Keratinocyte (primary cell): ENCODE measurements at regions not wholly inside any gene's neighbourhood (a gene's known extent, or its start where the extent isn't known, plus 50 kb on each side); places are given as distances from the start of the nearest gene placed in this dataset.

Experiments
- DNase-seq: peaks from one replicate; pipeline ENCODE4 v3.0.0-alpha.2; 2011; ENCODE audit warnings: low read depth, missing footprints, low spot score
- FAIRE-seq: peaks from 2 replicates; lab custom pipeline; 2011; peaks lifted over from hg19 to GRCh38; lab: Jason Lieb, UNC
- H2AFZ ChIP-seq: 2 replicates; pipeline ENCODE4 v1.6.0; 2012; ENCODE audit warnings: low read length, control low read depth, inconsistent platforms; ENCODE audit not compliant: control insufficient read depth
- H3K27ac ChIP-seq: 2 replicates; pipeline ENCODE4 v1.5.1; 2011; ENCODE audit warnings: low read length; ENCODE audit not compliant: control insufficient read depth, insufficient read depth
- H3K27me3 ChIP-seq: 3 replicates; pipeline ENCODE4 v1.6.0; 2011; ENCODE audit warnings: low read length; ENCODE audit not compliant: control insufficient read depth, insufficient read depth; ENCODE audit errors: extremely low read depth
- H3K36me3 ChIP-seq, 2 experiments: 2 replicates in 1 of 2; 3 replicates in 1 of 2; pipeline ENCODE4 v1.5.1; 2011; ENCODE audit warnings: low read length in 2 of 2, mild to moderate bottlenecking in 1 of 2; ENCODE audit not compliant: control insufficient read depth in 2 of 2, insufficient read depth in 2 of 2; ENCODE audit errors: extremely low read depth in 1 of 2
- H3K4me1 ChIP-seq: 3 replicates; pipeline ENCODE4 v1.5.1; 2011; ENCODE audit warnings: low read length; ENCODE audit not compliant: control insufficient read depth, insufficient read depth; ENCODE audit errors: extremely low read depth
- H3K4me2 ChIP-seq: 3 replicates; pipeline ENCODE4 v1.6.0; 2011; ENCODE audit warnings: low read depth, low read length; ENCODE audit not compliant: control insufficient read depth, insufficient read depth; ENCODE audit errors: extremely low read depth
- H3K4me3 ChIP-seq, 3 experiments: fragments of 200-600 bp in 1 of 3; sonication (generic) in 1 of 3; 2 replicates in 2 of 3; 3 replicates in 1 of 3; pipeline ENCODE4 v1.5.1; 2011 to 2016; ENCODE audit warnings: low read length in 3 of 3, mild to moderate bottlenecking in 3 of 3, control low read depth in 2 of 3, inconsistent platforms in 1 of 3, low read depth in 1 of 3, mixed read lengths in 1 of 3, mixed run types in 1 of 3, moderate library complexity in 1 of 3; ENCODE audit not compliant: control insufficient read depth in 2 of 3, insufficient read depth in 2 of 3; ENCODE audit errors: extremely low read depth in 1 of 3
- H3K79me2 ChIP-seq: 2 replicates; pipeline ENCODE4 v1.6.0; 2012; ENCODE audit warnings: low read length; ENCODE audit not compliant: control insufficient read depth, insufficient read depth
- H3K9ac ChIP-seq: 3 replicates; pipeline ENCODE4 v1.6.0; 2011; ENCODE audit warnings: low read length; ENCODE audit not compliant: control insufficient read depth, insufficient read depth; ENCODE audit errors: extremely low read depth
- H3K9me1 ChIP-seq: 3 replicates; pipeline ENCODE4 v1.6.0; 2011; ENCODE audit warnings: low read length; ENCODE audit not compliant: control insufficient read depth, insufficient read depth; ENCODE audit errors: extremely low read depth
- H3K9me3 ChIP-seq: 2 replicates; pipeline ENCODE4 v1.5.1; 2012; ENCODE audit warnings: low read depth, low read length; ENCODE audit not compliant: control insufficient read depth
- H4K20me1 ChIP-seq: 3 replicates; pipeline ENCODE4 v1.6.0; 2011; ENCODE audit warnings: low read length; ENCODE audit not compliant: control insufficient read depth, insufficient read depth; ENCODE audit errors: extremely low read depth
- CTCF ChIP-seq, 3 experiments: IDR thresholded peaks in 1 of 3; conservative IDR thresholded peaks in 1 of 3; optimal IDR thresholded peaks in 1 of 3; 2 replicates in 2 of 3; 3 replicates in 1 of 3; pipeline versions ENCODE3 to v1.5.1; 2011; ENCODE audit warnings: low read length in 3 of 3, mild to moderate bottlenecking in 3 of 3, moderate library complexity in 2 of 3, control low read depth in 1 of 3, inconsistent platforms in 1 of 3; ENCODE audit not compliant: insufficient read depth in 2 of 3; ENCODE audit errors: extremely low read depth in 1 of 3
- EZH2 ChIP-seq: IDR thresholded peaks from one replicate; pipeline ENCODE4 v1.6.1; 2012; ENCODE audit warnings: inconsistent platforms, mild to moderate bottlenecking, low read length, moderate library complexity
- dilution Hi-C: fragments of 300-500 bp; cut with MboI; formaldehyde crosslinking; loops from one replicate; pipeline ENCODE4 v1.7.0; 2020; ENCODE audit warnings: low sequenced_read_pairs; ENCODE audit not compliant: extremely low pct_ligation_motif_present

GRCh38 chr13:57862879-57863278, 231.3 kb downstream of the PCDH17 start:
- H3K36me3 ChIP-seq = no peaks in the 10 kb centered on the region

GRCh38 chr13:57865600-57866294, 234.2 kb downstream of the PCDH17 start:
- Histone ChIP-seq H3K27me3 (no peaks in the 10 kb centered on the region), H3K79me2 (no peaks in the 10 kb centered on the region), H3K4me2 (no peak overlapping the region), H4K20me1 (no peaks in the 10 kb centered on the region), H3K4me1 (no peaks in the 10 kb centered on the region), H3K9me1 (no peaks in the 10 kb centered on the region), H3K9ac (no peak overlapping the region), H3K27ac (no peak overlapping the region), H3K9me3 (no peaks in the 10 kb centered on the region), H3K36me3 (no peaks in the 10 kb centered on the region), H3K4me3 (no peak overlapping the region), H2AFZ (no peak overlapping the region)
- TF ChIP-seq EZH2 (no peak), CTCF (optimal IDR thresholded peaks at IDR 0.05 in 1 of 3, IDR thresholded peaks at IDR 0.05 in 1 of 3, conservative IDR thresholded peaks at IDR 0.05 in 1 of 3; ENCODE audit: extremely low read depth in 1 of 3, insufficient read depth in 2 of 3, low read length in 3 of 3) (no peak)
- dilution Hi-C loops = no loop called here
- DNase-seq (no peak), FAIRE-seq (no peak)

More at GRCh38 chr13:57862879-57863278, 231.3 kb downstream of the PCDH17 start:
- Histone ChIP-seq H3K4me2 (no peak overlapping the region), H3K4me1 (no peaks in the 10 kb centered on the region), H3K9me3 (no peaks in the 10 kb centered on the region), H2AFZ (no peak overlapping the region), H3K4me3 (no peak overlapping the region), H3K27ac (no peak overlapping the region), H3K9me1 (no peaks in the 10 kb centered on the region), H4K20me1 (no peaks in the 10 kb centered on the region), H3K79me2 (no peaks in the 10 kb centered on the region), H3K9ac (no peak overlapping the region), H3K27me3 (no peaks in the 10 kb centered on the region)
- FAIRE-seq (no peak), DNase-seq (no peak)
- TF ChIP-seq EZH2 (no peak), CTCF (optimal IDR thresholded peaks at IDR 0.05 in 1 of 3, IDR thresholded peaks at IDR 0.05 in 1 of 3, conservative IDR thresholded peaks at IDR 0.05 in 1 of 3; ENCODE audit: extremely low read depth in 1 of 3, insufficient read depth in 2 of 3, low read length in 3 of 3) (no peak)
- dilution Hi-C loops = no loop called here
